PC-3 (cell line): ENCODE measurements at regions not wholly inside any gene's neighbourhood (a gene's known extent, or its start where the extent isn't known, plus 50 kb on each side); places are given as distances from the start of the nearest gene placed in this dataset.

ENCODE experiments used
- CTCF ChIP-seq: fragments of 300-600 bp; sonication (generic); conservative IDR thresholded peaks from 2 replicates; pipeline ENCODE4 v1.5.1; 2017; ENCODE audit warnings: antibody characterized with exemption, low read depth, mild to moderate bottlenecking, low read length
- EZH2 ChIP-seq: fragments of 300-600 bp; sonication (generic); IDR thresholded peaks from one replicate; pipeline ENCODE4 v1.6.1; 2017; ENCODE audit warnings: antibody characterized with exemption, mild to moderate bottlenecking, low read length; ENCODE audit not compliant: unreplicated experiment

- TF ChIP-seq CTCF (no peak), EZH2 (no peak)
Observed at GRCh38 chr10:35993591-35994515, 351.8 kb upstream of the FZD8 start.
